Immature natural killer cell (primary cell): ENCODE measurements at regions not wholly inside any gene's neighbourhood (a gene's known extent, or its start where the extent isn't known, plus 50 kb on each side); places are given as distances from the start of the nearest gene placed in this dataset.

Experiments used
- DNase-seq, 3 donors: peaks; one replicate each; pipeline ENCODE4 v3.0.0; 2022; ENCODE audit warnings: mixed read lengths in 1 of 3
- H3K27ac Mint-ChIP-seq, 6 donors: one replicate each; pipeline ENCODE4 v1.8.0; 2020; ENCODE audit warnings: mixed read lengths in 6 of 6, mild to moderate bottlenecking in 5 of 6, inconsistent platforms in 4 of 6, moderate library complexity in 3 of 6
- H3K27me3 Mint-ChIP-seq, 3 donors: one replicate each; pipeline ENCODE4 v1.8.0; 2020 to 2021; ENCODE audit warnings: low read depth in 3 of 3, mild to moderate bottlenecking in 3 of 3, mixed read lengths in 3 of 3, moderate library complexity in 3 of 3, inconsistent platforms in 1 of 3
- H3K36me3 Mint-ChIP-seq, 3 donors: one replicate each; pipeline ENCODE4 v1.8.0; 2020; ENCODE audit warnings: mixed read lengths in 3 of 3, inconsistent platforms in 2 of 3, mild to moderate bottlenecking in 2 of 3
- H3K4me1 Mint-ChIP-seq, 2 donors: one replicate each; pipeline ENCODE4 v1.8.0; 2020; ENCODE audit warnings: inconsistent platforms in 2 of 2, mild to moderate bottlenecking in 2 of 2, mixed read lengths in 2 of 2, moderate library complexity in 1 of 2
- H3K4me3 Mint-ChIP-seq, 5 donors: one replicate each; pipeline ENCODE4 v1.8.0; 2020; ENCODE audit warnings: mild to moderate bottlenecking in 5 of 5, mixed read lengths in 5 of 5, inconsistent platforms in 3 of 5, moderate library complexity in 3 of 5
- H3K9me3 Mint-ChIP-seq, 6 donors: one replicate each; pipeline ENCODE4 v1.8.0; 2020; ENCODE audit warnings: mild to moderate bottlenecking in 6 of 6, mixed read lengths in 6 of 6, inconsistent platforms in 4 of 6, moderate library complexity in 3 of 6

GRCh38 chr4:17157304-17157703 is 258.9 kb upstream of the LDB2 start:
- H3K27me3 Mint-ChIP-seq: peaks cover 0 to 3% (median 2%) of the 10 kb centered on the region in 3 donors
- H3K4me3 Mint-ChIP-seq: no peak overlapping the region
- DNase-seq: no peak
- H3K27ac Mint-ChIP-seq: no peak overlapping the region
- peaks cover 0 to 15% (median 4%) of the 10 kb centered on the region in 6 donors for H3K9me3 Mint-ChIP-seq
- no peaks in the 10 kb centered on the region for H3K4me1 Mint-ChIP-seq
- no peaks in the 10 kb centered on the region for H3K36me3 Mint-ChIP-seq

GRCh38 chr4:17155486-17155885 is 257.0 kb upstream of the LDB2 start:
- Mint-ChIP-seq H3K9me3 (peaks cover 0 to 9% (median 0%) of the 10 kb centered on the region in 6 donors), H3K4me1 (no peaks in the 10 kb centered on the region), H3K27ac (no peak overlapping the region), H3K27me3 (peaks cover 0 to 2% (median 0%) of the 10 kb centered on the region in 3 donors), H3K4me3 (no peak overlapping the region), H3K36me3 (no peaks in the 10 kb centered on the region)
- DNase-seq: no peak

- Mint-ChIP-seq H3K9me3 (peaks cover 0 to 3% (median 0%) of the 10 kb centered on the region in 6 donors), H3K27me3 (peaks cover 0 to 2% (median 0%) of the 10 kb centered on the region in 3 donors), H3K4me3 (no peak overlapping the region), H3K27ac (no peak overlapping the region), H3K36me3 (no peaks in the 10 kb centered on the region), H3K4me1 (no peaks in the 10 kb centered on the region)
- no peak for DNase-seq
These were observed 255.1 kb upstream of the LDB2 start for GRCh38 chr4:17153572-17153971.

- Mint-ChIP-seq H3K4me3 (no peak overlapping the region), H3K9me3 (peaks cover 0 to 3% (median 0%) of the 10 kb centered on the region in 6 donors), H3K27ac (no peak overlapping the region)
These were observed 254.6 kb upstream of the LDB2 start for GRCh38 chr4:17152941-17153540.

GRCh38 chr4:17142232-17142711 is 243.8 kb upstream of the LDB2 start:
- no peaks in the 10 kb centered on the region for H3K36me3 Mint-ChIP-seq

More at GRCh38 chr4:17152941-17153540, 254.6 kb upstream of the LDB2 start:
- H3K27me3 Mint-ChIP-seq: peaks cover 0 to 2% (median 0%) of the 10 kb centered on the region in 3 donors
- DNase-seq: no peak
- no peaks in the 10 kb centered on the region for H3K4me1 Mint-ChIP-seq
- no peaks in the 10 kb centered on the region for H3K36me3 Mint-ChIP-seq

GRCh38 chr4:17138847-17139246 is 240.4 kb upstream of the LDB2 start:
- Mint-ChIP-seq H3K9me3 (peaks cover 8 to 38% (median 16%) of the 10 kb centered on the region in 6 donors), H3K4me3 (no peak overlapping the region), H3K4me1 (no peaks in the 10 kb centered on the region), H3K36me3 (no peaks in the 10 kb centered on the region), H3K27ac (no peak overlapping the region), H3K27me3 (peaks cover 0 to 1% (median 0%) of the 10 kb centered on the region in 3 donors)
- DNase-seq: no peak

More at GRCh38 chr4:17142232-17142711, 243.8 kb upstream of the LDB2 start:
- no peaks in the 10 kb centered on the region for H3K4me1 Mint-ChIP-seq
- no peak overlapping the region for H3K27ac Mint-ChIP-seq
- DNase-seq: no peak
- peaks cover 9 to 33% (median 15%) of the 10 kb centered on the region in 6 donors for H3K9me3 Mint-ChIP-seq
- H3K4me3 Mint-ChIP-seq: no peak overlapping the region
- H3K27me3 Mint-ChIP-seq: peaks cover 0 to 3% (median 0%) of the 10 kb centered on the region in 3 donors

- Mint-ChIP-seq H3K9me3 (peaks cover 1 to 27% (median 9%) of the 10 kb centered on the region in 6 donors), H3K27ac (no peak overlapping the region)
- no peak for DNase-seq
These were observed 236.1 kb upstream of the LDB2 start for GRCh38 chr4:17134565-17134964.

GRCh38 chr4:17134100-17134499 is 235.7 kb upstream of the LDB2 start:
- Mint-ChIP-seq H3K4me3 (no peak overlapping the region), H3K27me3 (peaks cover 0 to 6% (median 2%) of the 10 kb centered on the region in 3 donors), H3K4me1 (no peaks in the 10 kb centered on the region), H3K27ac (no peak overlapping the region), H3K36me3 (no peaks in the 10 kb centered on the region), H3K9me3 (peaks cover 1 to 22% (median 5%) of the 10 kb centered on the region in 6 donors)
- DNase-seq: no peak

More at GRCh38 chr4:17134565-17134964, 236.1 kb upstream of the LDB2 start:
- no peaks in the 10 kb centered on the region for H3K36me3 Mint-ChIP-seq
- H3K27me3 Mint-ChIP-seq: peaks cover 0 to 6% (median 2%) of the 10 kb centered on the region in 3 donors
- H3K4me1 Mint-ChIP-seq: no peaks in the 10 kb centered on the region
- no peak overlapping the region for H3K4me3 Mint-ChIP-seq

- H3K27me3 Mint-ChIP-seq: peaks cover 0 to 6% (median 2%) of the 10 kb centered on the region in 3 donors
- no peak for DNase-seq
- peaks cover 0 to 5% (median 3%) of the 10 kb centered on the region in 6 donors for H3K9me3 Mint-ChIP-seq
- no peaks in the 10 kb centered on the region for H3K4me1 Mint-ChIP-seq
- no peak overlapping the region for H3K27ac Mint-ChIP-seq
- no peak overlapping the region for H3K4me3 Mint-ChIP-seq
- no peaks in the 10 kb centered on the region for H3K36me3 Mint-ChIP-seq
These were observed 233.8 kb upstream of the LDB2 start for GRCh38 chr4:17132226-17132625.

- Mint-ChIP-seq H3K4me3 (no peak overlapping the region), H3K36me3 (no peaks in the 10 kb centered on the region), H3K27ac (no peak overlapping the region), H3K9me3 (peaks cover 0 to 2% (median 0%) of the 10 kb centered on the region in 6 donors), H3K27me3 (peaks cover 0 to 5% (median 2%) of the 10 kb centered on the region in 3 donors), H3K4me1 (no peaks in the 10 kb centered on the region)
- DNase-seq: no peak
These were observed 229.8 kb upstream of the LDB2 start for GRCh38 chr4:17128268-17128667.

GRCh38 chr4:17126321-17126966 is 228.0 kb upstream of the LDB2 start:
- no peaks in the 10 kb centered on the region for H3K36me3 Mint-ChIP-seq
- no peaks in the 10 kb centered on the region for H3K4me1 Mint-ChIP-seq
- no peak for DNase-seq
- H3K4me3 Mint-ChIP-seq: no peak overlapping the region
- no peak overlapping the region for H3K27ac Mint-ChIP-seq
- peaks cover 0 to 4% (median 2%) of the 10 kb centered on the region in 3 donors for H3K27me3 Mint-ChIP-seq
- peaks cover 0 to 2% (median 0%) of the 10 kb centered on the region in 6 donors for H3K9me3 Mint-ChIP-seq

- Mint-ChIP-seq H3K9me3 (peaks cover 0 to 2% (median 0%) of the 10 kb centered on the region in 6 donors), H3K4me3 (no peak overlapping the region), H3K27ac (no peak overlapping the region), H3K27me3 (no peaks in the 10 kb centered on the region), H3K36me3 (no peaks in the 10 kb centered on the region), H3K4me1 (no peaks in the 10 kb centered on the region)
- no peak for DNase-seq
These were observed 226.3 kb upstream of the LDB2 start for GRCh38 chr4:17124767-17125166.

GRCh38 chr4:17120761-17121160 is 222.3 kb upstream of the LDB2 start:
- H3K4me1 Mint-ChIP-seq: no peaks in the 10 kb centered on the region
- no peak overlapping the region for H3K4me3 Mint-ChIP-seq
- no peak overlapping the region for H3K27ac Mint-ChIP-seq
- DNase-seq: no peak
- peaks cover 0 to 3% (median 0%) of the 10 kb centered on the region in 6 donors for H3K9me3 Mint-ChIP-seq
- H3K36me3 Mint-ChIP-seq: no peaks in the 10 kb centered on the region
- H3K27me3 Mint-ChIP-seq: peaks cover 0 to 2% (median 0%) of the 10 kb centered on the region in 3 donors

- Mint-ChIP-seq H3K9me3 (peaks cover 0 to 3% (median 0%) of the 10 kb centered on the region in 6 donors), H3K27me3 (peaks cover 0 to 5% (median 0%) of the 10 kb centered on the region in 3 donors)
These were observed 219.3 kb upstream of the LDB2 start for GRCh38 chr4:17117746-17118145.

More at GRCh38 chr4:17117746-17118145, 219.3 kb upstream of the LDB2 start:
- DNase-seq: no peak
- H3K27ac Mint-ChIP-seq: no peak overlapping the region
- H3K36me3 Mint-ChIP-seq: no peaks in the 10 kb centered on the region
- no peak overlapping the region for H3K4me3 Mint-ChIP-seq
- H3K4me1 Mint-ChIP-seq: no peaks in the 10 kb centered on the region
